GM12878 (cell line): ENCODE measurements at regions not wholly inside any gene's neighbourhood (a gene's known extent, or its start where the extent isn't known, plus 50 kb on each side); places are given as distances from the start of the nearest gene placed in this dataset.

ENCODE experiments used
- ATAC-seq: fragments of 200-7000 bp; cut with Tn5 transposase; 3 replicates; pipeline ENCODE4 v1.9.1; 2020; ENCODE audit warnings: mild to moderate bottlenecking, moderate library complexity
- BruUV-seq: library from RNA; stranded (reverse); fragments of 400-500 nt; replicated peaks from 2 replicates; lab custom pipeline; 2021; lab: Mats Ljungman, UMichigan
- CTCF ChIA-PET: fragments of 300-600 bp; sonication (Branson Sonifier 250); formaldehyde crosslinking; extraction: SDS; loops from one replicate; lab custom pipeline; 2021; ENCODE audit warnings: inconsistent platforms; lab: Yijun Ruan, JAX
- POLR2A ChIA-PET: fragments of 350-600 bp; formaldehyde crosslinking; extraction: SDS; loops from one replicate; lab custom pipeline; 2021; ENCODE audit warnings: inconsistent platforms; lab: Charles Lee
- RAD21 ChIA-PET: fragments of 300-600 bp; sonication (Branson Sonifier 250); formaldehyde crosslinking; loops from one replicate; lab custom pipeline; 2023; ENCODE audit warnings: antibody characterized with exemption; ENCODE audit not compliant: unreplicated experiment; lab: Charles Lee
- SMC1A ChIA-PET: fragments of 300-600 bp; sonication (Branson Sonifier 250); formaldehyde crosslinking; loops from one replicate; lab custom pipeline; 2023; ENCODE audit not compliant: unreplicated experiment, uncharacterized antibody; lab: Charles Lee
- DNase-seq: peaks from one replicate; pipeline ENCODE4 v3.0.0-alpha.2; 2011; ENCODE audit warnings: low read depth, low spot score
- FAIRE-seq: peaks from 3 replicates; lab custom pipeline; 2011; peaks lifted over from hg19 to GRCh38; lab: Jason Lieb, UNC
- H2AFZ ChIP-seq: 2 replicates; pipeline ENCODE4 v1.6.0; 2011; ENCODE audit warnings: low read depth, low read length, control low read depth; ENCODE audit not compliant: control insufficient read depth
- H3K27ac ChIP-seq: 2 replicates; pipeline ENCODE4 v1.5.1; 2011; ENCODE audit warnings: control low read depth; ENCODE audit not compliant: control insufficient read depth, insufficient read depth
- H3K27me3 ChIP-seq, 2 experiments: replicated peaks in 1 of 2; 2 replicates each; pipeline versions ENCODE4 v1.6.0 to v1.6.1; 2011; ENCODE audit warnings: low read length in 1 of 2; ENCODE audit not compliant: control insufficient read depth in 2 of 2, insufficient read depth in 2 of 2
- H3K36me3 ChIP-seq, 2 experiments: 2 replicates each; pipeline ENCODE4 v1.5.1; 2011; ENCODE audit warnings: low read length in 1 of 2; ENCODE audit not compliant: control insufficient read depth in 2 of 2, insufficient read depth in 2 of 2
- H3K4me1 ChIP-seq: 2 replicates; pipeline ENCODE4 v1.6.1; 2011; ENCODE audit warnings: mild to moderate bottlenecking, low read length, moderate library complexity, mixed read lengths; ENCODE audit not compliant: control insufficient read depth, insufficient read depth
- H3K4me2 ChIP-seq: 2 replicates; pipeline ENCODE4 v1.6.0; 2011; ENCODE audit warnings: control low read depth; ENCODE audit not compliant: control insufficient read depth, insufficient read depth
- H3K4me3 ChIP-seq: fragments of 200-600 bp; sonication (generic); 2 replicates; pipeline ENCODE4 v1.5.1; 2016
- H3K79me2 ChIP-seq: 2 replicates; pipeline ENCODE4 v1.6.0; 2011; ENCODE audit warnings: low read length; ENCODE audit not compliant: control insufficient read depth, insufficient read depth
- H3K9ac ChIP-seq: 2 replicates; pipeline ENCODE4 v1.8.0; 2011; ENCODE audit warnings: low read length, control low read depth, mixed read lengths; ENCODE audit not compliant: control insufficient read depth, insufficient read depth
- H3K9me3 ChIP-seq: replicated peaks from 3 replicates; pipeline ENCODE4 v1.5.1; 2011; ENCODE audit warnings: mild to moderate bottlenecking, low read length; ENCODE audit not compliant: control insufficient read depth, insufficient read depth
- H4K20me1 ChIP-seq: 2 replicates; pipeline ENCODE4 v1.6.0; 2011; ENCODE audit not compliant: control insufficient read depth, insufficient read depth
- CREB1 ChIP-seq: IDR thresholded peaks from 2 replicates; pipeline ENCODE4 v1.6.1; 2012; ENCODE audit warnings: low read depth, mild to moderate bottlenecking, inconsistent platforms
- EZH2 ChIP-seq: IDR thresholded peaks from 2 replicates; pipeline ENCODE4 v1.6.1; 2012; ENCODE audit warnings: low read depth, mild to moderate bottlenecking, control low read depth, inconsistent platforms, low read length, borderline replicate concordance; ENCODE audit not compliant: control insufficient read depth
- IRF5 ChIP-seq: fragments of 450-650 bp; IDR thresholded peaks from 2 replicates; pipeline ENCODE4 v1.6.1; 2017; ENCODE audit warnings: borderline replicate concordance
- MEF2A ChIP-seq: IDR thresholded peaks from 2 replicates; pipeline ENCODE4 v1.6.1; 2011; ENCODE audit warnings: low read depth, mild to moderate bottlenecking, low read length, moderate library complexity; ENCODE audit not compliant: insufficient read depth
- MEF2B ChIP-seq: fragments of 450-650 bp; IDR thresholded peaks from 2 replicates; pipeline ENCODE4 v1.6.1; 2018; ENCODE audit warnings: mild to moderate bottlenecking, moderate library complexity; ENCODE audit not compliant: partially characterized antibody, poor library complexity, severe bottlenecking
- NFYB ChIP-seq: IDR thresholded peaks from 2 replicates; pipeline ENCODE4 v1.6.1; 2011; ENCODE audit warnings: low read depth, mild to moderate bottlenecking, low read length, improper control_type of control experiment, moderate library complexity; ENCODE audit not compliant: insufficient read depth
- PAX8 ChIP-seq: fragments of 450-650 bp; IDR thresholded peaks from 2 replicates; pipeline ENCODE4 v1.6.1; 2017; ENCODE audit warnings: mild to moderate bottlenecking, moderate library complexity
- POLR2AphosphoS2 ChIP-seq: IDR thresholded peaks from 2 replicates; pipeline ENCODE4 v1.6.1; 2011; ENCODE audit warnings: low read depth, mild to moderate bottlenecking, low read length, improper control_type of control experiment, moderate library complexity
- POU2F2 ChIP-seq: IDR thresholded peaks from 3 replicates; pipeline ENCODE4 v1.6.1; 2011; ENCODE audit warnings: low read depth, mild to moderate bottlenecking, low read length, borderline replicate concordance
- RAD21 ChIP-seq: IDR thresholded peaks from 2 replicates; pipeline ENCODE4 v1.6.1; 2011; ENCODE audit warnings: mild to moderate bottlenecking, low read depth, low read length, moderate library complexity; ENCODE audit not compliant: insufficient read depth
- SP1 ChIP-seq: IDR thresholded peaks from one replicate; pipeline ENCODE4 v1.6.1; 2011; ENCODE audit warnings: low read depth, low read length
- SUPT20H ChIP-seq: IDR thresholded peaks from 2 replicates; pipeline ENCODE4 v1.6.1; 2011; ENCODE audit warnings: low read depth, mild to moderate bottlenecking, low read length, moderate library complexity, borderline replicate concordance; ENCODE audit not compliant: control insufficient read depth
- TCF3 ChIP-seq: IDR thresholded peaks from 2 replicates; pipeline ENCODE4 v1.6.1; 2012; ENCODE audit warnings: low read depth, mild to moderate bottlenecking, low read length, borderline replicate concordance; ENCODE audit not compliant: insufficient read depth
- ZZZ3 ChIP-seq: IDR thresholded peaks from 2 replicates; pipeline ENCODE4 v1.6.1; 2011; ENCODE audit warnings: low read depth; ENCODE audit not compliant: control insufficient read depth, insufficient read length
- in situ Hi-C: fragments of 300-500 bp; cut with MboI; formaldehyde crosslinking; loops from 9 replicates; pipeline ENCODE4 v1.14.3; 2018; ENCODE audit warnings: mixed read lengths
- intact Hi-C: fragments of 100-400 bp; cut with micrococcal nuclease; formaldehyde crosslinking; loops from one replicate; pipeline ENCODE4 v1.14.2; 2022; ENCODE audit not compliant: unreplicated experiment
- TF ChIP-seq, protein P1 (sequence below): IDR thresholded peaks from 2 replicates; pipeline ENCODE4 v1.6.1; 2012; ENCODE audit warnings: mild to moderate bottlenecking, low read depth, low read length
- TF ChIP-seq, protein P2 (sequence below): IDR thresholded peaks from 2 replicates; pipeline ENCODE4 v1.6.1; 2012; ENCODE audit warnings: low read length, inconsistent platforms

- TF ChIP-seq TCF3 = no peak
- TF ChIP-seq EZH2 = no peak
- TF ChIP-seq POU2F2 = no peak
Measured at GRCh38 chr20:12882832-12883506, 125.8 kb upstream of the SPTLC3 start (continued).

GRCh38 chr20:12883507-12883885 lies 125.3 kb upstream of the SPTLC3 start:
- in situ Hi-C loops = no loop called here
- TF ChIP-seq SP1 = no peak
- TF ChIP-seq NFYB = no peak
- no peak for TF ChIP-seq PAX8
- TF ChIP-seq MEF2B = no peak
- TF ChIP-seq, protein P1, sequence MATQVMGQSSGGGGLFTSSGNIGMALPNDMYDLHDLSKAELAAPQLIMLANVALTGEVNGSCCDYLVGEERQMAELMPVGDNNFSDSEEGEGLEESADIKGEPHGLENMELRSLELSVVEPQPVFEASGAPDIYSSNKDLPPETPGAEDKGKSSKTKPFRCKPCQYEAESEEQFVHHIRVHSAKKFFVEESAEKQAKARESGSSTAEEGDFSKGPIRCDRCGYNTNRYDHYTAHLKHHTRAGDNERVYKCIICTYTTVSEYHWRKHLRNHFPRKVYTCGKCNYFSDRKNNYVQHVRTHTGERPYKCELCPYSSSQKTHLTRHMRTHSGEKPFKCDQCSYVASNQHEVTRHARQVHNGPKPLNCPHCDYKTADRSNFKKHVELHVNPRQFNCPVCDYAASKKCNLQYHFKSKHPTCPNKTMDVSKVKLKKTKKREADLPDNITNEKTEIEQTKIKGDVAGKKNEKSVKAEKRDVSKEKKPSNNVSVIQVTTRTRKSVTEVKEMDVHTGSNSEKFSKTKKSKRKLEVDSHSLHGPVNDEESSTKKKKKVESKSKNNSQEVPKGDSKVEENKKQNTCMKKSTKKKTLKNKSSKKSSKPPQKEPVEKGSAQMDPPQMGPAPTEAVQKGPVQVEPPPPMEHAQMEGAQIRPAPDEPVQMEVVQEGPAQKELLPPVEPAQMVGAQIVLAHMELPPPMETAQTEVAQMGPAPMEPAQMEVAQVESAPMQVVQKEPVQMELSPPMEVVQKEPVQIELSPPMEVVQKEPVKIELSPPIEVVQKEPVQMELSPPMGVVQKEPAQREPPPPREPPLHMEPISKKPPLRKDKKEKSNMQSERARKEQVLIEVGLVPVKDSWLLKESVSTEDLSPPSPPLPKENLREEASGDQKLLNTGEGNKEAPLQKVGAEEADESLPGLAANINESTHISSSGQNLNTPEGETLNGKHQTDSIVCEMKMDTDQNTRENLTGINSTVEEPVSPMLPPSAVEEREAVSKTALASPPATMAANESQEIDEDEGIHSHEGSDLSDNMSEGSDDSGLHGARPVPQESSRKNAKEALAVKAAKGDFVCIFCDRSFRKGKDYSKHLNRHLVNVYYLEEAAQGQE = no peak
- no peak for TF ChIP-seq POLR2AphosphoS2
- TF ChIP-seq, protein P2, sequence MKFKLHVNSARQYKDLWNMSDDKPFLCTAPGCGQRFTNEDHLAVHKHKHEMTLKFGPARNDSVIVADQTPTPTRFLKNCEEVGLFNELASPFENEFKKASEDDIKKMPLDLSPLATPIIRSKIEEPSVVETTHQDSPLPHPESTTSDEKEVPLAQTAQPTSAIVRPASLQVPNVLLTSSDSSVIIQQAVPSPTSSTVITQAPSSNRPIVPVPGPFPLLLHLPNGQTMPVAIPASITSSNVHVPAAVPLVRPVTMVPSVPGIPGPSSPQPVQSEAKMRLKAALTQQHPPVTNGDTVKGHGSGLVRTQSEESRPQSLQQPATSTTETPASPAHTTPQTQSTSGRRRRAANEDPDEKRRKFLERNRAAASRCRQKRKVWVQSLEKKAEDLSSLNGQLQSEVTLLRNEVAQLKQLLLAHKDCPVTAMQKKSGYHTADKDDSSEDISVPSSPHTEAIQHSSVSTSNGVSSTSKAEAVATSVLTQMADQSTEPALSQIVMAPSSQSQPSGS = no peak
- TF ChIP-seq CREB1 = no peak
- no peak for TF ChIP-seq MEF2A
- TF ChIP-seq IRF5 = no peak
- no peak for TF ChIP-seq SUPT20H
- no peak for TF ChIP-seq ZZZ3
- TF ChIP-seq RAD21 = no peak

More at GRCh38 chr20:12883507-12883885, 125.3 kb upstream of the SPTLC3 start:
- Histone ChIP-seq H3K9ac (no peak overlapping the region), H3K79me2 (no peaks in the 10 kb centered on the region), H3K4me1 (no peaks in the 10 kb centered on the region), H4K20me1 (no peaks in the 10 kb centered on the region), H3K9me3 (no peaks in the 10 kb centered on the region), H3K4me3 (no peak overlapping the region), H3K4me2 (no peak overlapping the region), H2AFZ (no peak overlapping the region), H3K27me3 (no peaks in the 10 kb centered on the region), H3K27ac (no peak overlapping the region), H3K36me3 (no peaks in the 10 kb centered on the region)
- FAIRE-seq (no peak), ATAC-seq (no peak), DNase-seq (no peak)
- ChIA-PET CTCF (interaction anchor here (1.3 kb wide), 1 partner anchor 9 kb away, joined by 3 read pairs; no protein-coding TSS in a partner anchor), POLR2A (no interaction called here), SMC1A (no interaction called here), RAD21 (no interaction called here)
- intact Hi-C loops = no loop called here
- no TSS peak for BruUV-seq
